ENCODE measurements at regions not wholly inside any gene's neighbourhood (a gene's known extent, or its start where the extent isn't known, plus 50 kb on each side); places are given as distances from the start of the nearest gene placed in this dataset.

GRCh38 chr12:14262771-14263511 lies 102.5 kb upstream of the ATF7IP start:
- ATAC-seq (ENCODE audit: low FRiP score) (no peak), DNase-seq (ENCODE audit: low spot score) (no peak)
- no peak for TF ChIP-seq CTCF (IDR thresholded peaks at IDR 0.05)

DNA sequence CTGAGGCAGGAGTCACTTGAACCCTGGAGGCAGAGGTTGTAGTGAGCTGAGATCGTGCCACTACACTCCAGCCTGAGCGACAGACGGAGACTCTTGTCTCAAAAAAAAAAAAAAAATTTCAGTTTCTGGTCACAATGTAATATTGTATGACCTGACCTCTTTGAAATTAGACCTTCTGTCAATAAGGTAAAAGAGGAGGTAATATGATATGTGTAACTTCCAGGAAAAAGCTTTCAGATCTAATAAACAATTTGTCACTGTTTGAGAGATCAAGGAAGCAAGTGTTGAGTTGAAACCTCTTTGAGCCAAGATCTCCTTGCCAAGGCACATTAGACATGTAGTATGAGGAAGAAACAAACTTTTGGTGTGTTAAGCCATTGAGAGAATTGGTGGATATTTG lies 101.7 kb upstream of the ATF7IP start:
- ATAC-seq (ENCODE audit: low FRiP score) (no peak), DNase-seq (ENCODE audit: low spot score) (no peak)
- TF ChIP-seq CTCF (IDR thresholded peaks at IDR 0.05): no peak

GRCh38 chr12:14264316-14264715 lies 101.2 kb upstream of the ATF7IP start:
- no peak for TF ChIP-seq CTCF (IDR thresholded peaks at IDR 0.05)

DNA sequence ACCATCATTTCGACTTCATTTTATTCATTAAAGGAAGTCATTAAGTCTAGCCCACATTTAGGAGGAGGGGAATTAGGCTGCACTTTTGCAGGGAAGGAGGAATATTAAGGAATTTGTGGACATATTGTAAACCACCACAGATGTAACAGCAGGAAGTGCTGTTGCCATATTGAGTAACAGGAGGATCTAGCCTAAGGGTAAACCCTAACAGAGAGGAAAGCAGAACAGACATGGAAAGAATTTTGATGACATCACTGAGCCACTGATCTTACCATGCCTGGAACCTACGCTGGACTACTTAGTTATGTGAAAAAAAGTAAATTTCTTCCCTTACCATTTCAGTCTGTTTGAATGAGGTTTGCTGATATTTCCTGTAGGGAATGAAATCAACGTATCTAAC lies 100.7 kb upstream of the ATF7IP start:
- no peak for ATAC-seq (ENCODE audit: low FRiP score)
- no peak for TF ChIP-seq CTCF (IDR thresholded peaks at IDR 0.05)
- DNase-seq (ENCODE audit: low spot score): no peak

More at GRCh38 chr12:14264316-14264715, 101.2 kb upstream of the ATF7IP start:
- DNase-seq (ENCODE audit: low spot score) (no peak), ATAC-seq (ENCODE audit: low FRiP score) (no peak)

DNA sequence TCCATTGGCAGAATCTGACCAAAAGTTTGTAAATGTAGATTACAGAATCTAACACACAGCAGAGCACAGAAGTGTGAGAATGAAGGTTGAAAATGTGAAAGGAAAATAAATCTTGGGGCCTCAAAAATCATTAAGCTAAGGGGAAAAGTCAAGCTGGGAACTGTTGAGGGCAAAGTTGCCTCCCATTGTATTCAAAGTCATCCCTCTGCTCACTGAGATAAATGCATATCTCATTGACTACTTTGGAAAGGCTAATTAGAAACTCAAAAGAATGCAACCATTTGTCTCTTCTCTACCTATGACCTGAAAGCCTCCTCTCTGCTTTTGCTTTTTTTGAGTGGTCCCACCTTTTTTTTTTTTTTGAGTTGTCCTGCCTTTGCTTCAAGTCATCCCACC lies 97.4 kb upstream of the ATF7IP start:
- TF ChIP-seq CTCF (IDR thresholded peaks at IDR 0.05): no peak
- DNase-seq (ENCODE audit: low spot score): no peak
- no peak for ATAC-seq (ENCODE audit: low FRiP score)

- no peak for ATAC-seq (ENCODE audit: low FRiP score)
- TF ChIP-seq CTCF (IDR thresholded peaks at IDR 0.05): no peak
- DNase-seq (ENCODE audit: low spot score): no peak
Measured at GRCh38 chr12:14270392-14270791, 95.1 kb upstream of the ATF7IP start.

All from omental fat pad (tissue), 3 donors.